H9 (cell line): ENCODE measurements at regions not wholly inside any gene's neighbourhood (a gene's known extent, or its start where the extent isn't known, plus 50 kb on each side); places are given as distances from the start of the nearest gene placed in this dataset.

Experiments
- DNase-seq: peaks from one replicate; pipeline ENCODE4 v3.0.0-alpha.2; 2017
- H2AFZ ChIP-seq: one replicate; pipeline ENCODE4 v1.6.1; 2013; ENCODE audit warnings: mild to moderate bottlenecking, low read length, control low read depth, moderate library complexity
- H2AK5ac ChIP-seq: 2 replicates; pipeline ENCODE4 v1.6.1; 2013; ENCODE audit warnings: low read length, control low read depth, mixed read lengths; ENCODE audit not compliant: insufficient read length
- H2BK120ac ChIP-seq: one replicate; pipeline ENCODE4 v1.6.1; 2013; ENCODE audit warnings: low read depth, mild to moderate bottlenecking, low read length, control low read depth, inconsistent platforms; ENCODE audit not compliant: poor library complexity, severe bottlenecking
- H2BK12ac ChIP-seq: 2 replicates; pipeline ENCODE4 v1.6.1; 2013; ENCODE audit warnings: low read length, control low read depth, mixed read lengths, low read depth; ENCODE audit not compliant: insufficient read length
- H2BK15ac ChIP-seq: 2 replicates; pipeline ENCODE4 v1.6.1; 2013; ENCODE audit warnings: low read depth, low read length, control low read depth
- H2BK20ac ChIP-seq: one replicate; pipeline ENCODE4 v1.6.1; 2013; ENCODE audit warnings: low read depth, mild to moderate bottlenecking, low read length, control low read depth, inconsistent platforms; ENCODE audit not compliant: poor library complexity, severe bottlenecking
- H2BK5ac ChIP-seq: 2 replicates; pipeline ENCODE4 v1.6.1; 2013; ENCODE audit warnings: low read length, control low read depth, mixed read lengths; ENCODE audit not compliant: insufficient read length
- H3K14ac ChIP-seq: 2 replicates; pipeline ENCODE4 v1.6.1; 2013; ENCODE audit warnings: low read length, control low read depth; ENCODE audit not compliant: insufficient read depth
- H3K18ac ChIP-seq: 2 replicates; pipeline ENCODE4 v1.6.1; 2013; ENCODE audit warnings: low read depth, mild to moderate bottlenecking, mixed read lengths, low read length, control low read depth; ENCODE audit not compliant: insufficient read length
- H3K23ac ChIP-seq: 2 replicates; pipeline ENCODE4 v1.6.1; 2013; ENCODE audit warnings: low read length, control low read depth, mixed read lengths, low read depth; ENCODE audit not compliant: insufficient read length
- H3K23me2 ChIP-seq: 2 replicates; pipeline ENCODE4 v1.6.1; 2013; ENCODE audit warnings: low read depth, mild to moderate bottlenecking, mixed read lengths, low read length, control low read depth; ENCODE audit not compliant: insufficient read length, poor library complexity, severe bottlenecking
- H3K27ac ChIP-seq: 2 replicates; pipeline ENCODE4 v1.5.1; 2013; ENCODE audit warnings: low read length, control low read depth, mixed read lengths, low read depth; ENCODE audit not compliant: insufficient read length
- H3K27me3 ChIP-seq: 2 replicates; pipeline ENCODE4 v1.6.1; 2013; ENCODE audit warnings: low read length, control low read depth, inconsistent platforms; ENCODE audit not compliant: insufficient read depth
- H3K4ac ChIP-seq: 2 replicates; pipeline ENCODE4 v1.6.1; 2013; ENCODE audit warnings: low read depth, mild to moderate bottlenecking, control low read depth, inconsistent platforms, low read length, moderate library complexity
- H3K4me1 ChIP-seq: 2 replicates; pipeline ENCODE4 v1.6.1; 2013; ENCODE audit warnings: low read length, control low read depth, inconsistent platforms; ENCODE audit not compliant: insufficient read depth
- H3K4me2 ChIP-seq: 2 replicates; pipeline ENCODE4 v1.6.1; 2013; ENCODE audit warnings: low read length, control low read depth, mixed read lengths; ENCODE audit not compliant: insufficient read length, insufficient read depth
- H3K56ac ChIP-seq: 2 replicates; pipeline ENCODE4 v1.6.1; 2013; ENCODE audit warnings: low read depth, mild to moderate bottlenecking, mixed read lengths, low read length, control low read depth; ENCODE audit not compliant: insufficient read length
- H3K79me1 ChIP-seq: 2 replicates; pipeline ENCODE4 v1.6.1; 2013; ENCODE audit warnings: low read depth, mild to moderate bottlenecking, moderate library complexity, low read length, control low read depth, inconsistent platforms; ENCODE audit not compliant: insufficient read depth, poor library complexity, severe bottlenecking
- H3K79me2 ChIP-seq: 2 replicates; pipeline ENCODE4 v1.6.1; 2013; ENCODE audit warnings: low read length, control low read depth, inconsistent platforms; ENCODE audit not compliant: insufficient read depth
- H3K9ac ChIP-seq: 2 replicates; pipeline ENCODE4 v1.6.1; 2013; ENCODE audit warnings: low read length, control low read depth, mixed read lengths; ENCODE audit not compliant: insufficient read length; ENCODE audit errors: extremely low read depth
- H3K9me3 ChIP-seq: one replicate; pipeline ENCODE4 v1.6.1; 2013; ENCODE audit warnings: low read depth, low read length, inconsistent platforms; ENCODE audit not compliant: control insufficient read depth
- H3T11ph ChIP-seq: one replicate; pipeline ENCODE4 v1.6.1; 2013; ENCODE audit warnings: mild to moderate bottlenecking, low read length, control low read depth, inconsistent platforms
- H4K20me1 ChIP-seq: one replicate; pipeline ENCODE4 v1.6.1; 2013; ENCODE audit not compliant: control insufficient read depth, insufficient read length, insufficient read depth
- H4K5ac ChIP-seq: 2 replicates; pipeline ENCODE4 v1.6.1; 2013; ENCODE audit warnings: low read depth, mild to moderate bottlenecking, mixed read lengths, low read length, control low read depth; ENCODE audit not compliant: insufficient read length
- H4K8ac ChIP-seq: replicated peaks from 2 replicates; pipeline ENCODE4 v1.6.1; 2013; ENCODE audit warnings: low read length, control low read depth, mixed read lengths, low read depth; ENCODE audit not compliant: insufficient read length
- H4K91ac ChIP-seq: 2 replicates; pipeline ENCODE4 v1.6.1; 2013; ENCODE audit warnings: low read depth, mild to moderate bottlenecking, moderate library complexity, mixed read lengths, low read length, control low read depth; ENCODE audit not compliant: insufficient read length
- H3K27ac Mint-ChIP-seq, 3 experiments: 2 replicates in 2 of 3; 3 replicates in 1 of 3; pipeline ENCODE4 v1.8.0; 2020 to 2021; ENCODE audit warnings: mixed read lengths in 3 of 3, mild to moderate bottlenecking in 1 of 3, moderate library complexity in 1 of 3
- H3K27me3 Mint-ChIP-seq: 2 replicates; pipeline ENCODE4 v1.8.0; 2021; ENCODE audit warnings: low read depth, mild to moderate bottlenecking, moderate library complexity, mixed read lengths
- H3K36me3 Mint-ChIP-seq, 3 experiments: 2 replicates in 2 of 3; 3 replicates in 1 of 3; pipeline ENCODE4 v1.8.0; 2020 to 2021; ENCODE audit warnings: low read depth in 3 of 3, mixed read lengths in 3 of 3; ENCODE audit not compliant: insufficient read depth in 1 of 3
- H3K4me1 Mint-ChIP-seq, 2 experiments: 2 replicates each; pipeline ENCODE4 v1.8.0; 2020; ENCODE audit warnings: mixed read lengths in 2 of 2
- H3K4me3 Mint-ChIP-seq, 2 experiments: 2 replicates in 1 of 2; 3 replicates in 1 of 2; pipeline ENCODE4 v1.8.0; 2020 to 2021; ENCODE audit warnings: mild to moderate bottlenecking in 2 of 2, mixed read lengths in 2 of 2, moderate library complexity in 1 of 2
- H3K9me3 Mint-ChIP-seq, 2 experiments: 2 replicates in 1 of 2; 3 replicates in 1 of 2; pipeline ENCODE4 v1.8.0; 2020; ENCODE audit warnings: mild to moderate bottlenecking in 2 of 2, mixed read lengths in 2 of 2, moderate library complexity in 1 of 2
- TF ChIP-seq, protein P1 (sequence below): fragments of 200-600 bp; sonication (generic); conservative IDR thresholded peaks from 3 replicates; pipeline ENCODE4 v1.8.0; 2021; ENCODE audit warnings: antibody characterized with exemption, mild to moderate bottlenecking

DNA sequence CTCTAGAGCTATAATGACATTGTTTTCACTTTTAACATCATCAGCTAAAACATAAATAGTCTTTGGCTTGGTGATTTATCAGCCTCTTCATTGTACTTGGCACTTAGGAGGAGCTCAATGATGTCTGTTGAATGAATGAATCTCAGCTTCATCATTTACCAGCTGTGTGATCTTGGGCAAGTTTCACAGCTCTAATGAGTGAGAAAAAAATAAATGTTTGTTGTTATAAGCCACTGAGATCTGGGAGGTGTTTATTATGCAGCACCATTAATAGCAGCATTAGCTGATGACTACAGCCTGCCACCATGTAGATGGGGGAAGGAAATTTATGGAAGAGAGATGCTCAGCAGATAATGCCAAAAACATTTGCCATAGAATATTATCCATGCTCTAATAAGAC is 63.6 kb upstream of the C1QTNF7 start:
- H3K4me3 Mint-ChIP-seq: no peak overlapping the region

More for the DNA sequence above, 63.6 kb upstream of the C1QTNF7 start:
- no peaks in the 10 kb centered on the region for H3K9me3 Mint-ChIP-seq
- H3K4me1 Mint-ChIP-seq: peaks cover 7 to 11% of the 10 kb centered on the region in 2 experiments; a peak in 3 of 4 replicates
- H3K27ac ChIP-seq: no peak overlapping the region
- H4K20me1 ChIP-seq: no peaks in the 10 kb centered on the region
- DNase-seq: no peak
- H4K8ac ChIP-seq: no peak overlapping the region
- H3K4me2 ChIP-seq: no peak overlapping the region
- TF ChIP-seq, protein P1, sequence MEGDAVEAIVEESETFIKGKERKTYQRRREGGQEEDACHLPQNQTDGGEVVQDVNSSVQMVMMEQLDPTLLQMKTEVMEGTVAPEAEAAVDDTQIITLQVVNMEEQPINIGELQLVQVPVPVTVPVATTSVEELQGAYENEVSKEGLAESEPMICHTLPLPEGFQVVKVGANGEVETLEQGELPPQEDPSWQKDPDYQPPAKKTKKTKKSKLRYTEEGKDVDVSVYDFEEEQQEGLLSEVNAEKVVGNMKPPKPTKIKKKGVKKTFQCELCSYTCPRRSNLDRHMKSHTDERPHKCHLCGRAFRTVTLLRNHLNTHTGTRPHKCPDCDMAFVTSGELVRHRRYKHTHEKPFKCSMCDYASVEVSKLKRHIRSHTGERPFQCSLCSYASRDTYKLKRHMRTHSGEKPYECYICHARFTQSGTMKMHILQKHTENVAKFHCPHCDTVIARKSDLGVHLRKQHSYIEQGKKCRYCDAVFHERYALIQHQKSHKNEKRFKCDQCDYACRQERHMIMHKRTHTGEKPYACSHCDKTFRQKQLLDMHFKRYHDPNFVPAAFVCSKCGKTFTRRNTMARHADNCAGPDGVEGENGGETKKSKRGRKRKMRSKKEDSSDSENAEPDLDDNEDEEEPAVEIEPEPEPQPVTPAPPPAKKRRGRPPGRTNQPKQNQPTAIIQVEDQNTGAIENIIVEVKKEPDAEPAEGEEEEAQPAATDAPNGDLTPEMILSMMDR: no peak
- H3K18ac ChIP-seq: no peak overlapping the region
- no peak overlapping the region for H4K5ac ChIP-seq
- H3K27me3 Mint-ChIP-seq: no peaks in the 10 kb centered on the region
- H3K23ac ChIP-seq: no peak overlapping the region
- no peak overlapping the region for H3K4ac ChIP-seq
- no peaks in the 10 kb centered on the region for H3K9me3 ChIP-seq
- H3K79me1 ChIP-seq: no peaks in the 10 kb centered on the region
- H3K9ac ChIP-seq: no peak overlapping the region
- H3K23me2 ChIP-seq: no peaks in the 10 kb centered on the region
- no peak overlapping the region for H2AFZ ChIP-seq
- H3K14ac ChIP-seq: no peak overlapping the region
- H3T11ph ChIP-seq: no peak overlapping the region
- no peak overlapping the region for H2BK20ac ChIP-seq
- no peak overlapping the region for H2AK5ac ChIP-seq
- H2BK12ac ChIP-seq: no peak overlapping the region
- H3K79me2 ChIP-seq: no peaks in the 10 kb centered on the region
- no peak overlapping the region for H4K91ac ChIP-seq
- H2BK15ac ChIP-seq: no peak overlapping the region
- H3K56ac ChIP-seq: no peak overlapping the region
- H3K27me3 ChIP-seq: no peaks in the 10 kb centered on the region
- H3K4me1 ChIP-seq: no peaks in the 10 kb centered on the region; the same call in 1 of the 2 replicates
- H2BK120ac ChIP-seq: no peak overlapping the region
- H3K27ac Mint-ChIP-seq: no peak overlapping the region
- H2BK5ac ChIP-seq: no peak overlapping the region
- no peaks in the 10 kb centered on the region for H3K36me3 Mint-ChIP-seq
